Uterus (tissue), 3 donors: ENCODE measurements at regions not wholly inside any gene's neighbourhood (a gene's known extent, or its start where the extent isn't known, plus 50 kb on each side); places are given as distances from the start of the nearest gene placed in this dataset.

Experiments used
- DNase-seq, 2 donors: peaks; one replicate each; pipeline ENCODE4 v3.0.0-alpha.2; 2019 to 2020
- H3K27ac ChIP-seq, 2 donors: fragments of 200-600 bp; sonication (generic); 1 replicate in 1 of 2; 2 replicates in 1 of 2; pipeline ENCODE4 v1.5.1; 2016 to 2018
- H3K27me3 ChIP-seq, 2 donors: fragments of 200-600 bp; sonication (generic); one replicate each; pipeline ENCODE4 v1.5.1; 2018 to 2019; ENCODE audit warnings: control low read depth in 1 of 2
- H3K36me3 ChIP-seq, 2 donors: fragments of 200-600 bp; sonication (generic); one replicate each; pipeline ENCODE4 v1.5.1; 2019; ENCODE audit warnings: control low read depth in 1 of 2
- H3K4me1 ChIP-seq, 2 donors: fragments of 200-600 bp; sonication (generic); one replicate each; pipeline ENCODE4 v1.5.1; 2018 to 2019; ENCODE audit warnings: control low read depth in 1 of 2
- H3K4me3 ChIP-seq, 2 donors: fragments of 200-600 bp; sonication (generic); 1 replicate in 1 of 2; 2 replicates in 1 of 2; pipeline ENCODE4 v1.5.1; 2018 to 2019; ENCODE audit warnings: mild to moderate bottlenecking in 1 of 2
- H3K9me3 ChIP-seq, 2 donors: fragments of 200-600 bp; sonication (generic); one replicate each; pipeline ENCODE4 v1.5.1; 2019; ENCODE audit warnings: control low read depth in 1 of 2
- CTCF ChIP-seq, 4 experiments: fragments of 200-600 bp in 2 of 4; fragments of 450-650 bp in 2 of 4; sonication (generic) in 2 of 4; IDR thresholded peaks; one replicate each; pipeline ENCODE4 v1.5.1; 2016 to 2019; ENCODE audit warnings: antibody characterized with exemption in 4 of 4, mild to moderate bottlenecking in 2 of 4, moderate library complexity in 1 of 4
- POLR2A ChIP-seq, 2 donors: fragments of 450-650 bp; IDR thresholded peaks; one replicate each; pipeline ENCODE4 v1.6.1; 2016; ENCODE audit warnings: antibody characterized with exemption in 2 of 2, mild to moderate bottlenecking in 1 of 2, moderate library complexity in 1 of 2
- intact Hi-C: fragments of 100-400 bp; cut with DNase I; formaldehyde crosslinking; loops from one replicate; pipeline ENCODE4 v1.15.1; 2023; ENCODE audit warnings: low total_unique reads
- donor health status: DM: yes; HTN: yes; CAD: no.

- Histone ChIP-seq H3K4me1 (no peaks in the 10 kb centered on the region), H3K9me3 (no peaks in the 10 kb centered on the region), H3K4me3 (no peak overlapping the region), H3K36me3 (no peaks in the 10 kb centered on the region), H3K27me3 (no peaks in the 10 kb centered on the region), H3K27ac (no peak overlapping the region)
- intact Hi-C loops: no loop called here
- no peak for DNase-seq
- TF ChIP-seq POLR2A (IDR thresholded peaks at IDR 0.05): no peak
- no peak for TF ChIP-seq CTCF (IDR thresholded peaks at IDR 0.05)
Observed at GRCh38 chr11:79940165-79940564, 499.3 kb upstream of the TENM4 start.

GRCh38 chr11:79939111-79939510 lies 498.3 kb upstream of the TENM4 start:
- no peak for DNase-seq
- Histone ChIP-seq H3K27ac (no peak overlapping the region), H3K27me3 (no peaks in the 10 kb centered on the region), H3K4me1 (no peaks in the 10 kb centered on the region), H3K9me3 (no peaks in the 10 kb centered on the region), H3K36me3 (no peaks in the 10 kb centered on the region), H3K4me3 (no peak overlapping the region)
- intact Hi-C loops: no loop called here
- no peak for TF ChIP-seq POLR2A (IDR thresholded peaks at IDR 0.05)
- no peak for TF ChIP-seq CTCF (IDR thresholded peaks at IDR 0.05)

- Histone ChIP-seq H3K4me1 (no peaks in the 10 kb centered on the region), H3K27me3 (no peaks in the 10 kb centered on the region), H3K27ac (no peak overlapping the region), H3K4me3 (no peak overlapping the region), H3K9me3 (no peaks in the 10 kb centered on the region), H3K36me3 (no peaks in the 10 kb centered on the region)
- DNase-seq: no peak
- TF ChIP-seq POLR2A (IDR thresholded peaks at IDR 0.05): no peak
- no peak for TF ChIP-seq CTCF (IDR thresholded peaks at IDR 0.05)
- intact Hi-C loops: no loop called here
Observed at GRCh38 chr11:79937676-79938334, 497.0 kb upstream of the TENM4 start.

DNA sequence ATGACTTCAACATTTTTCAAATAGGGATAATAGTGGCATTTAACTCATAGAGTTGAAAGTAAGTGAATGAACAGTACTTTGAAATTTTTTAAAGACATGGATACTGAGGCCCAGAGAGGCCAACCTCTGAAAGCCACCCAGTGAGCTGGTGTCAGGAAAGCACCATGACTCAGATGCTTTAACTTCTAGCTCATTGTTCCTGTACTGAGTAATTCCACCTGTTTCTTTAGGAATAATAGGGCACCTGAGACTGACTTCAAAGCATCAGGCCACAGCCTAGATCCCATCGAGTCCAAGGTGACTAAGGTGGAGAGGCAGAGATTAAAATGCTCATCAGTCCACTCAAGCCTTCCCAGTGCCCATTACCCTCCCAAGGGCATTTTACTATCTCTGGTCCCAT lies 491.8 kb upstream of the TENM4 start:
- TF ChIP-seq CTCF (IDR thresholded peaks at IDR 0.05): no peak
- no peak for TF ChIP-seq POLR2A (IDR thresholded peaks at IDR 0.05)
- H3K4me1 ChIP-seq: no peaks in the 10 kb centered on the region
- H3K9me3 ChIP-seq: no peaks in the 10 kb centered on the region
- H3K36me3 ChIP-seq: no peaks in the 10 kb centered on the region
- no peak overlapping the region for H3K4me3 ChIP-seq
- no peaks in the 10 kb centered on the region for H3K27me3 ChIP-seq
- H3K27ac ChIP-seq: no peak overlapping the region
- DNase-seq: no peak
- intact Hi-C loops: no loop called here

DNA sequence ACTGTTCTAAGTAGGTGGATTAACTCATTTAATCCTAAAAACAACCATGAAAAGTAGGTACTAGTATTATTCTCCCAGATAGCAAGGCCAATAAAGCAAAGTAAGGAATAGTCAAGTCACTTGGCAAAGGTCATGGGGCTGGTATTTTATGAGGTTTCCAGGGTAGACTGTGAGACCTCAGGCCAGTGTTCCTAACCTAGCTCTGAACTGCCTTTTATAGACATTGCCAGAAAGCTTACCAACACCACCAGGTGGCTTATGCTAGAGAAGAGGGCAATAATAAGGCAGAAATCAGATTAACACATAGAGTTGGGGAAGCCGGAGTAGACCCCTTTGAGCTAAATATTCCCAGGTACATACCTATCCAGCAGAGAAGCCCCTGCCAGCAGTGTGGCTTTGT lies 490.9 kb upstream of the TENM4 start:
- intact Hi-C loops: no loop called here
- H3K27me3 ChIP-seq: no peaks in the 10 kb centered on the region
- no peak for TF ChIP-seq CTCF (IDR thresholded peaks at IDR 0.05)
- TF ChIP-seq POLR2A (IDR thresholded peaks at IDR 0.05): no peak
- no peak overlapping the region for H3K4me3 ChIP-seq
- H3K9me3 ChIP-seq: no peaks in the 10 kb centered on the region
- H3K27ac ChIP-seq: no peak overlapping the region
- H3K36me3 ChIP-seq: no peaks in the 10 kb centered on the region
- H3K4me1 ChIP-seq: no peaks in the 10 kb centered on the region
- no peak for DNase-seq
